Keratinocyte (primary cell): ENCODE measurements at regions not wholly inside any gene's neighbourhood (a gene's known extent, or its start where the extent isn't known, plus 50 kb on each side); places are given as distances from the start of the nearest gene placed in this dataset.

Experiments used
- DNase-seq: peaks from one replicate; pipeline ENCODE4 v3.0.0-alpha.2; 2011; ENCODE audit warnings: low read depth, missing footprints, low spot score
- FAIRE-seq: peaks from 2 replicates; lab custom pipeline; 2011; peaks lifted over from hg19 to GRCh38; lab: Jason Lieb, UNC
- H2AFZ ChIP-seq: 2 replicates; pipeline ENCODE4 v1.6.0; 2012; ENCODE audit warnings: low read length, control low read depth, inconsistent platforms; ENCODE audit not compliant: control insufficient read depth
- H3K27ac ChIP-seq: 2 replicates; pipeline ENCODE4 v1.5.1; 2011; ENCODE audit warnings: low read length; ENCODE audit not compliant: control insufficient read depth, insufficient read depth
- H3K27me3 ChIP-seq: 3 replicates; pipeline ENCODE4 v1.6.0; 2011; ENCODE audit warnings: low read length; ENCODE audit not compliant: control insufficient read depth, insufficient read depth; ENCODE audit errors: extremely low read depth
- H3K36me3 ChIP-seq, 2 experiments: 2 replicates in 1 of 2; 3 replicates in 1 of 2; pipeline ENCODE4 v1.5.1; 2011; ENCODE audit warnings: low read length in 2 of 2, mild to moderate bottlenecking in 1 of 2; ENCODE audit not compliant: control insufficient read depth in 2 of 2, insufficient read depth in 2 of 2; ENCODE audit errors: extremely low read depth in 1 of 2
- H3K4me1 ChIP-seq: 3 replicates; pipeline ENCODE4 v1.5.1; 2011; ENCODE audit warnings: low read length; ENCODE audit not compliant: control insufficient read depth, insufficient read depth; ENCODE audit errors: extremely low read depth
- H3K4me2 ChIP-seq: 3 replicates; pipeline ENCODE4 v1.6.0; 2011; ENCODE audit warnings: low read depth, low read length; ENCODE audit not compliant: control insufficient read depth, insufficient read depth; ENCODE audit errors: extremely low read depth
- H3K4me3 ChIP-seq, 3 experiments: fragments of 200-600 bp in 1 of 3; sonication (generic) in 1 of 3; 2 replicates in 2 of 3; 3 replicates in 1 of 3; pipeline ENCODE4 v1.5.1; 2011 to 2016; ENCODE audit warnings: low read length in 3 of 3, mild to moderate bottlenecking in 3 of 3, control low read depth in 2 of 3, inconsistent platforms in 1 of 3, low read depth in 1 of 3, mixed read lengths in 1 of 3, mixed run types in 1 of 3, moderate library complexity in 1 of 3; ENCODE audit not compliant: control insufficient read depth in 2 of 3, insufficient read depth in 2 of 3; ENCODE audit errors: extremely low read depth in 1 of 3
- H3K79me2 ChIP-seq: 2 replicates; pipeline ENCODE4 v1.6.0; 2012; ENCODE audit warnings: low read length; ENCODE audit not compliant: control insufficient read depth, insufficient read depth
- H3K9ac ChIP-seq: 3 replicates; pipeline ENCODE4 v1.6.0; 2011; ENCODE audit warnings: low read length; ENCODE audit not compliant: control insufficient read depth, insufficient read depth; ENCODE audit errors: extremely low read depth
- H3K9me1 ChIP-seq: 3 replicates; pipeline ENCODE4 v1.6.0; 2011; ENCODE audit warnings: low read length; ENCODE audit not compliant: control insufficient read depth, insufficient read depth; ENCODE audit errors: extremely low read depth
- H3K9me3 ChIP-seq: 2 replicates; pipeline ENCODE4 v1.5.1; 2012; ENCODE audit warnings: low read depth, low read length; ENCODE audit not compliant: control insufficient read depth
- H4K20me1 ChIP-seq: 3 replicates; pipeline ENCODE4 v1.6.0; 2011; ENCODE audit warnings: low read length; ENCODE audit not compliant: control insufficient read depth, insufficient read depth; ENCODE audit errors: extremely low read depth
- CTCF ChIP-seq, 3 experiments: IDR thresholded peaks in 1 of 3; conservative IDR thresholded peaks in 1 of 3; optimal IDR thresholded peaks in 1 of 3; 2 replicates in 2 of 3; 3 replicates in 1 of 3; pipeline versions ENCODE3 to v1.5.1; 2011; ENCODE audit warnings: low read length in 3 of 3, mild to moderate bottlenecking in 3 of 3, moderate library complexity in 2 of 3, control low read depth in 1 of 3, inconsistent platforms in 1 of 3; ENCODE audit not compliant: insufficient read depth in 2 of 3; ENCODE audit errors: extremely low read depth in 1 of 3
- EZH2 ChIP-seq: IDR thresholded peaks from one replicate; pipeline ENCODE4 v1.6.1; 2012; ENCODE audit warnings: inconsistent platforms, mild to moderate bottlenecking, low read length, moderate library complexity
- dilution Hi-C: fragments of 300-500 bp; cut with MboI; formaldehyde crosslinking; loops from one replicate; pipeline ENCODE4 v1.7.0; 2020; ENCODE audit warnings: low sequenced_read_pairs; ENCODE audit not compliant: extremely low pct_ligation_motif_present

DNA sequence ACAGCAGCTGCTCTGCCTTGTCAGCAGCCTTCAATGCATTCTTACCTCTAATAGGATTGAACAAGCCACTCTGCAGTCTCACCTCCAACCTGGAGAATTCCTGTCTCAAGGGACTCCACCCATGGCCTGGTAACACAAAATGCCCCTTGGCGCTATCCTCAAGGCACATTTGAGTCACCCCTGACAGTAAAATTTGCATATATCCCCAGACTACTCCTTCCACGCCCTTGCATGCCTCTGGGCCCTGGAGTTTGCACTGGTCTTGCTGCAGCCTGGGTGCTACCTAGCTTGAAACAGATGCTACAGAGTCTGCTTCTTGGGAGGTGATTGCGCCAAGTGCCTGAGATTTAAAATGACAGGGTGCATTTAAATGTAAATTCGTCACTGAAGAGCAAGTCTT lies 391.4 kb upstream of the MAF start:
- TF ChIP-seq CTCF (optimal IDR thresholded peaks at IDR 0.05 in 1 of 3, IDR thresholded peaks at IDR 0.05 in 1 of 3, conservative IDR thresholded peaks at IDR 0.05 in 1 of 3; ENCODE audit: extremely low read depth in 1 of 3, insufficient read depth in 2 of 3, low read length in 3 of 3) = no peak
- TF ChIP-seq EZH2 = no peak
- Histone ChIP-seq H3K4me3 (no peak overlapping the region), H3K27ac (no peak overlapping the region), H3K9ac (no peak overlapping the region), H3K27me3 (no peaks in the 10 kb centered on the region), H3K36me3 (no peaks in the 10 kb centered on the region), H3K9me1 (no peaks in the 10 kb centered on the region), H2AFZ (no peak overlapping the region), H3K79me2 (no peaks in the 10 kb centered on the region), H3K9me3 (no peaks in the 10 kb centered on the region), H3K4me2 (no peak overlapping the region), H3K4me1 (no peaks in the 10 kb centered on the region), H4K20me1 (no peaks in the 10 kb centered on the region)
- dilution Hi-C loops = no loop called here
- FAIRE-seq (no peak), DNase-seq (no peak)

DNA sequence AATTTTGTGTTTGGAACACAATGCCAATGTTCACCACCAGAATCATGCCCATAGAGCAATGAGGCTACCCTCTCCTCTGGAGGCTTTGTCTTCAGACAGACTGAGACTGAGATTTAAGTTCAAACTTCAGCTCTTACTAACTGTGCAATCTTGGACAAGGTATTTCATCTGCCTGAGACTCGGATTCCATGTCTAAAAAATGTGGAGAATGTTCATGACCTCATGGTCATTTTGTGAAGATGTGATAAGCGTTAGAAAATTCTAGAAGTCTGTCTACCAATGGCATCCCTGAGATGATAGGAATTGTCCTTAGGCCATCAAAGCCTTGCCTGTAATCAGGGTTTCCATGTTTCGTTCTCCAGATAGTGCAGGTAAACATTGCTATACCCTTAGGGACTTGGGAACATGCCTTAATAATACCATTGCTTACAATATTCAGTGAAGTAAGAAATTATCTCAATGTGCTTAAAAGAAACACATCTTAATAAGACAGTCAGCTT lies 388.2 kb upstream of the MAF start:
- FAIRE-seq = no peak
- dilution Hi-C loops = no loop called here
- H3K36me3 ChIP-seq = no peaks in the 10 kb centered on the region

More for the DNA sequence above, 388.2 kb upstream of the MAF start:
- H3K4me2 ChIP-seq = no peak overlapping the region
- no peaks in the 10 kb centered on the region for H3K79me2 ChIP-seq
- TF ChIP-seq CTCF (optimal IDR thresholded peaks at IDR 0.05 in 1 of 3, IDR thresholded peaks at IDR 0.05 in 1 of 3, conservative IDR thresholded peaks at IDR 0.05 in 1 of 3; ENCODE audit: extremely low read depth in 1 of 3, insufficient read depth in 2 of 3, low read length in 3 of 3) = no peak
- no peaks in the 10 kb centered on the region for H3K9me3 ChIP-seq
- H3K9me1 ChIP-seq = no peaks in the 10 kb centered on the region
- H3K4me3 ChIP-seq = no peak overlapping the region
- no peak overlapping the region for H2AFZ ChIP-seq
- no peaks in the 10 kb centered on the region for H4K20me1 ChIP-seq
- H3K9ac ChIP-seq = no peak overlapping the region
- no peaks in the 10 kb centered on the region for H3K4me1 ChIP-seq
- no peak for DNase-seq
- H3K27ac ChIP-seq = no peak overlapping the region
- no peaks in the 10 kb centered on the region for H3K27me3 ChIP-seq
